ENCODE measurements at regions not wholly inside any gene's neighbourhood (a gene's known extent, or its start where the extent isn't known, plus 50 kb on each side); places are given as distances from the start of the nearest gene placed in this dataset.

GRCh38 chr18:8536231-8536630 is 73.0 kb upstream of the RAB12 start:
- DNase-seq (ENCODE audit: low read depth in 2 of 3, low spot score in 1 of 3), result no peak

- DNase-seq (ENCODE audit: low read depth in 2 of 3, low spot score in 1 of 3), result no peak
Measured at GRCh38 chr18:8536922-8537321, 72.3 kb upstream of the RAB12 start.

GRCh38 chr18:8537400-8537799 is 71.8 kb upstream of the RAB12 start:
- DNase-seq (ENCODE audit: low read depth in 2 of 3, low spot score in 1 of 3), result no peak

GRCh38 chr18:8538935-8539334 is 70.3 kb upstream of the RAB12 start:
- no peak for DNase-seq (ENCODE audit: low read depth in 2 of 3, low spot score in 1 of 3)

- DNase-seq (ENCODE audit: low read depth in 2 of 3, low spot score in 1 of 3), result no peak
Measured at GRCh38 chr18:8546677-8547076, 62.6 kb upstream of the RAB12 start.

GRCh38 chr18:8548186-8548585 is 61.1 kb upstream of the RAB12 start:
- DNase-seq (ENCODE audit: low read depth in 2 of 3, low spot score in 1 of 3), result no peak

- no peak for DNase-seq (ENCODE audit: low read depth in 2 of 3, low spot score in 1 of 3)
Measured at GRCh38 chr18:8549254-8549757, 59.9 kb upstream of the RAB12 start.

- DNase-seq (ENCODE audit: low read depth in 2 of 3, low spot score in 1 of 3), result no peak
Measured at GRCh38 chr18:8552151-8552550, 57.1 kb upstream of the RAB12 start.

- no peak for DNase-seq (ENCODE audit: low read depth in 2 of 3, low spot score in 1 of 3)
Measured at GRCh38 chr18:8554354-8554753, 54.9 kb upstream of the RAB12 start.

- no peak for DNase-seq (ENCODE audit: low read depth in 2 of 3, low spot score in 1 of 3)
Measured at GRCh38 chr18:8556424-8556823, 52.8 kb upstream of the RAB12 start.

Data from stimulated activated CD4-positive, alpha-beta T cell treated with anti-CD3 and anti-CD28 coated beads, Interleukin-12 subunit alpha, Interleukin-12 subunit beta, amount 100 ng/mL, for 48 hours (primary cell).